ENCODE measurements at regions not wholly inside any gene's neighbourhood (a gene's known extent, or its start where the extent isn't known, plus 50 kb on each side); places are given as distances from the start of the nearest gene placed in this dataset.

GRCh38 chr1:4468804-4469514 is 185.4 kb upstream of the AJAP1 start:
- Histone ChIP-seq H3K79me2 (ENCODE audit: control insufficient read depth, low read length) (no peaks in the 10 kb centered on the region), H3K27ac (ENCODE audit: low read depth, low read length) (no peak overlapping the region), H3K4me3 (ENCODE audit: low read length) (no peak overlapping the region), H3K9me2 (replicated peaks; ENCODE audit: control insufficient read depth, low read length) (no peaks in the 10 kb centered on the region), H3K4me2 (ENCODE audit: low read length) (no peak overlapping the region), H4K20me1 (ENCODE audit: control insufficient read depth, insufficient read depth, low read depth, low read length) (no peaks in the 10 kb centered on the region), H3F3A (ENCODE audit: control insufficient read depth, insufficient read depth) (no peaks in the 10 kb centered on the region), H3K9me3 (ENCODE audit: control insufficient read depth, insufficient read depth, low read length) (no peaks in the 10 kb centered on the region), H3K36me3 (ENCODE audit: control insufficient read depth, low read length) (no peaks in the 10 kb centered on the region), H3K4me1 (ENCODE audit: control insufficient read depth, low read length) (no peaks in the 10 kb centered on the region), H3K27me3 (ENCODE audit: control insufficient read depth, low read length) (peaks cover 3% of the 10 kb centered on the region; the same call in 1 of the 2 replicates)
- TF ChIP-seq EZH2phosphoT487 (IDR thresholded peaks at IDR 0.05; ENCODE audit: borderline replicate concordance, low read length): no peak
- TF ChIP-seq, protein P1, sequence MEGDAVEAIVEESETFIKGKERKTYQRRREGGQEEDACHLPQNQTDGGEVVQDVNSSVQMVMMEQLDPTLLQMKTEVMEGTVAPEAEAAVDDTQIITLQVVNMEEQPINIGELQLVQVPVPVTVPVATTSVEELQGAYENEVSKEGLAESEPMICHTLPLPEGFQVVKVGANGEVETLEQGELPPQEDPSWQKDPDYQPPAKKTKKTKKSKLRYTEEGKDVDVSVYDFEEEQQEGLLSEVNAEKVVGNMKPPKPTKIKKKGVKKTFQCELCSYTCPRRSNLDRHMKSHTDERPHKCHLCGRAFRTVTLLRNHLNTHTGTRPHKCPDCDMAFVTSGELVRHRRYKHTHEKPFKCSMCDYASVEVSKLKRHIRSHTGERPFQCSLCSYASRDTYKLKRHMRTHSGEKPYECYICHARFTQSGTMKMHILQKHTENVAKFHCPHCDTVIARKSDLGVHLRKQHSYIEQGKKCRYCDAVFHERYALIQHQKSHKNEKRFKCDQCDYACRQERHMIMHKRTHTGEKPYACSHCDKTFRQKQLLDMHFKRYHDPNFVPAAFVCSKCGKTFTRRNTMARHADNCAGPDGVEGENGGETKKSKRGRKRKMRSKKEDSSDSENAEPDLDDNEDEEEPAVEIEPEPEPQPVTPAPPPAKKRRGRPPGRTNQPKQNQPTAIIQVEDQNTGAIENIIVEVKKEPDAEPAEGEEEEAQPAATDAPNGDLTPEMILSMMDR (IDR thresholded peaks at IDR 0.05; ENCODE audit: low read depth, low read length, poor library complexity, severe bottlenecking): no peak

- H4K20me1 ChIP-seq (ENCODE audit: control insufficient read depth, insufficient read depth, low read depth, low read length): no peaks in the 10 kb centered on the region
- no peaks in the 10 kb centered on the region for H3K36me3 ChIP-seq (ENCODE audit: control insufficient read depth, low read length)
- no peaks in the 10 kb centered on the region for H3K9me3 ChIP-seq (ENCODE audit: control insufficient read depth, insufficient read depth, low read length)
- no peaks in the 10 kb centered on the region for H3F3A ChIP-seq (ENCODE audit: control insufficient read depth, insufficient read depth)
- H3K27me3 ChIP-seq (ENCODE audit: control insufficient read depth, low read length): peaks cover 3% of the 10 kb centered on the region; the same call in 1 of the 2 replicates
- no peak overlapping the region for H3K4me3 ChIP-seq (ENCODE audit: low read length)
- H3K4me1 ChIP-seq (ENCODE audit: control insufficient read depth, low read length): peaks cover 11% of the 10 kb centered on the region
- H3K27ac ChIP-seq (ENCODE audit: low read depth, low read length): no peak overlapping the region
- TF ChIP-seq EZH2phosphoT487 (IDR thresholded peaks at IDR 0.05; ENCODE audit: borderline replicate concordance, low read length): no peak
- TF ChIP-seq, protein P1 (IDR thresholded peaks at IDR 0.05; ENCODE audit: low read depth, low read length, poor library complexity, severe bottlenecking): no peak
- no peak overlapping the region for H3K4me2 ChIP-seq (ENCODE audit: low read length)
- no peaks in the 10 kb centered on the region for H3K79me2 ChIP-seq (ENCODE audit: control insufficient read depth, low read length)
- H3K9me2 ChIP-seq (replicated peaks; ENCODE audit: control insufficient read depth, low read length): no peaks in the 10 kb centered on the region; the same call in 1 of the 2 replicates
Observed at GRCh38 chr1:4476394-4476793, 178.0 kb upstream of the AJAP1 start.

- no peak for TF ChIP-seq EZH2phosphoT487 (IDR thresholded peaks at IDR 0.05; ENCODE audit: borderline replicate concordance, low read length)
- TF ChIP-seq, protein P1 (IDR thresholded peaks at IDR 0.05; ENCODE audit: low read depth, low read length, poor library complexity, severe bottlenecking): no peak
Observed at GRCh38 chr1:4481451-4481850, 173.0 kb upstream of the AJAP1 start.

More at GRCh38 chr1:4481451-4481850, 173.0 kb upstream of the AJAP1 start:
- no peak overlapping the region for H3K4me3 ChIP-seq (ENCODE audit: low read length)
- peaks cover 11% of the 10 kb centered on the region for H3K4me1 ChIP-seq (ENCODE audit: control insufficient read depth, low read length)
- H3F3A ChIP-seq (ENCODE audit: control insufficient read depth, insufficient read depth): no peaks in the 10 kb centered on the region
- no peaks in the 10 kb centered on the region for H3K27me3 ChIP-seq (ENCODE audit: control insufficient read depth, low read length)
- no peaks in the 10 kb centered on the region for H3K79me2 ChIP-seq (ENCODE audit: control insufficient read depth, low read length)
- H3K9me3 ChIP-seq (ENCODE audit: control insufficient read depth, insufficient read depth, low read length): no peaks in the 10 kb centered on the region
- no peak overlapping the region for H3K4me2 ChIP-seq (ENCODE audit: low read length)
- no peaks in the 10 kb centered on the region for H3K36me3 ChIP-seq (ENCODE audit: control insufficient read depth, low read length)
- no peaks in the 10 kb centered on the region; the same call in 1 of the 2 replicates for H3K9me2 ChIP-seq (replicated peaks; ENCODE audit: control insufficient read depth, low read length)
- no peaks in the 10 kb centered on the region for H4K20me1 ChIP-seq (ENCODE audit: control insufficient read depth, insufficient read depth, low read depth, low read length)
- no peak overlapping the region for H3K27ac ChIP-seq (ENCODE audit: low read depth, low read length)

Measured in DOHH2 (cell line).